ENCODE measurements at regions not wholly inside any gene's neighbourhood (a gene's known extent, or its start where the extent isn't known, plus 50 kb on each side); places are given as distances from the start of the nearest gene placed in this dataset.
"Not testable (repeated sequence)": the region's sequence is repeated elsewhere in the genome, so short reads cannot be mapped to it uniquely, and the experiment has no call there.

DNA sequence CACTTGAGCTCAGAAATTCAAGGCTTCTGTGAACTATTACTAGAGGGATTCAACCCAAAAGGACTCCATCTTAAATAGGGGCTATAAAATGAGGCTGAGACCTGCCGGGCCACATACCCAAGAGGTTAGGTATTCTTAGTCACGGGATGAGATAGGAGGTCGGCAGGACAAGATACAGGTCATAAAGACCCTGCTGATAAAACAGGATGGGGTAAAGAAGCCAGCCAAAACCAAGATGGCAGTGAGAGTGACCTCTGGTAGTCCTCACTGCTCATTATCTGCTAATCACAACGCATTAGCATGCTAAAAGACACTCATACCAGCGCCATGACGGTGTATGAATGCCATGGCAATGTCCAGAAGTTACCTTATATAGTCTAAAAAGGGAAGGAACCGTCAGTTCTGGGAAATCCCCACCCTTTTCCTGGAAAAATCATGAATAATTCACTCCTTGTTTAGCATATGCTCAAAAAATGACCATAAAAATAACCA lies 101.2 kb upstream of the TRIM24 start:
- TF ChIP-seq, protein P1, sequence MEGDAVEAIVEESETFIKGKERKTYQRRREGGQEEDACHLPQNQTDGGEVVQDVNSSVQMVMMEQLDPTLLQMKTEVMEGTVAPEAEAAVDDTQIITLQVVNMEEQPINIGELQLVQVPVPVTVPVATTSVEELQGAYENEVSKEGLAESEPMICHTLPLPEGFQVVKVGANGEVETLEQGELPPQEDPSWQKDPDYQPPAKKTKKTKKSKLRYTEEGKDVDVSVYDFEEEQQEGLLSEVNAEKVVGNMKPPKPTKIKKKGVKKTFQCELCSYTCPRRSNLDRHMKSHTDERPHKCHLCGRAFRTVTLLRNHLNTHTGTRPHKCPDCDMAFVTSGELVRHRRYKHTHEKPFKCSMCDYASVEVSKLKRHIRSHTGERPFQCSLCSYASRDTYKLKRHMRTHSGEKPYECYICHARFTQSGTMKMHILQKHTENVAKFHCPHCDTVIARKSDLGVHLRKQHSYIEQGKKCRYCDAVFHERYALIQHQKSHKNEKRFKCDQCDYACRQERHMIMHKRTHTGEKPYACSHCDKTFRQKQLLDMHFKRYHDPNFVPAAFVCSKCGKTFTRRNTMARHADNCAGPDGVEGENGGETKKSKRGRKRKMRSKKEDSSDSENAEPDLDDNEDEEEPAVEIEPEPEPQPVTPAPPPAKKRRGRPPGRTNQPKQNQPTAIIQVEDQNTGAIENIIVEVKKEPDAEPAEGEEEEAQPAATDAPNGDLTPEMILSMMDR (IDR thresholded peaks at IDR 0.05; ENCODE audit: control insufficient read depth, extremely low read depth, insufficient read depth): no peak
- DNase-seq (ENCODE audit: low read depth): no peak
- no peak overlapping the region for H3K4me3 ChIP-seq (ENCODE audit: low read depth, low read length)

DNA sequence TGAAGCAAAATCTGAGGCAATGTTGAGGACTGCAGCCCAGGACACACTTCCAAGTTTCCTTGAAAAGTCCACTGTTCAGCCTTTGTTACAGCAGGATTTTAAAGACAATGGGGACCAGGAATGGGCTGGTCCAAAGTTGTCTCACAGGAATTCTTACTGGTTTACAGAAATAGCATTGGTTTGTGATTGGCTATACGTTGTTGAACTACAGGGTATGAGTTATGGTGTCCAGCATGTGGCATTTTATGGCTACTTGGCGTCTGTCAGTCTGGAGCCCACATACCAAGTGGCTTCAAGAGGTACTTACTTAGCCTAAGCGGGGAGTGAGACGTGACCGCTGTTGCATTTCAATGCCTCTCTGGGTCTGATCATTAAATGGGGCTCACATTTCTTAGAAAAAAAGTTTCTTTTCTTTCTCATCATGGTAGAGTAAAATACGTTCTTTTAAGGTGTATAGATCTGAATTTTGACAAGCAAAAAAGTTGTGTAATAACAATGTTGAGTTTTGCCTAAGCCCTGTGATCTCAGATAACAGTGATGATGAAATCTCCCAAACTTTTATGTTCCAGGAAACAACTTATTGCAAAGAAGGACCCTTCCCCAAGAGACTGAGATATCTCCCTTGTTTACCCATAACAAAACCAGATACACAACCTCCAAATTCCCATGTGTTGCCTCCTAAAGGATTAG lies 100.0 kb upstream of the TRIM24 start:
- TF ChIP-seq, protein P1 (IDR thresholded peaks at IDR 0.05; ENCODE audit: control insufficient read depth, extremely low read depth, insufficient read depth): no peak
- no peak overlapping the region for H3K4me3 ChIP-seq (ENCODE audit: low read depth, low read length)
- DNase-seq (ENCODE audit: low read depth): no peak

DNA sequence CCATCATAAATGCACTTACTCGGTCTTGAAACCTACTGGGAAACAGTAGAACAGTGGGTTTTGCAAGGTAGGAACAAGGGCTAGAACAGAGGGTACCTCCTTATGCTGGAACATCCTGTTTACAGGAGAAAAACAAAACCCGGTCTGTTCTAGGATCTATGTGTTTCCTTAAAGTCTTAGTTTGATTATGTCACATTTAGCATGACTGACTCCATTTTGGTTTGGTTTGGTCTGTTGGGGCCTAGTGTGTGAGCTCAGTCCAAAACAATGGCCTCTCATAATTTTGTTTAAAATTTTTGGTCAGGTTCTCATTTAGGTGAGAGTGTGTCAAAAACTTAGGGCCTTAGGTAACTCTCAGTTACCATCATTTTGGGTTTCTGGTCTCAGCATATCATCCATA lies 96.3 kb upstream of the TRIM24 start:
- TF ChIP-seq, protein P1 (IDR thresholded peaks at IDR 0.05; ENCODE audit: control insufficient read depth, extremely low read depth, insufficient read depth): no peak
- H3K4me3 ChIP-seq (ENCODE audit: low read depth, low read length): no peak overlapping the region
- DNase-seq (ENCODE audit: low read depth): no peak

DNA sequence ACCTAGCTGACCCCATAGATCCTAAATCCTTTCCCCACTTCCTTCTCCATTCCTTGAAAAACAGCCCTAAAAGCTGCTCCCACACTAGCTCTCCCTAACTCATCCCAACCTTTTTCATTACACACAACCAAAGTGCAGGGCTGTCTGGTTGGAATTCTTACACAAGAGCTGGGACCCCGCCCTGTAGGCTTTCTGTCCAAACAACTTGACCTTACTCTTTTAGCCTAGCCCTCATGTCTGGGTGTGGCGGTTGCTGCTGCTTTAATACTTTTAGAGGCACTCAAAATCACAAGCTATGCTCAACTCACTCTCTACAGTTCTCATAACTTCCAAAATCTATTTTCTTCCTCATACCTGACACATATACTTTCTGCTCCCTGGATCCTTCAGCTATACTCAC lies 93.9 kb upstream of the TRIM24 start:
- not testable (repeated sequence) for H3K4me3 ChIP-seq (ENCODE audit: low read depth, low read length); DNase-seq (ENCODE audit: low read depth)

DNA sequence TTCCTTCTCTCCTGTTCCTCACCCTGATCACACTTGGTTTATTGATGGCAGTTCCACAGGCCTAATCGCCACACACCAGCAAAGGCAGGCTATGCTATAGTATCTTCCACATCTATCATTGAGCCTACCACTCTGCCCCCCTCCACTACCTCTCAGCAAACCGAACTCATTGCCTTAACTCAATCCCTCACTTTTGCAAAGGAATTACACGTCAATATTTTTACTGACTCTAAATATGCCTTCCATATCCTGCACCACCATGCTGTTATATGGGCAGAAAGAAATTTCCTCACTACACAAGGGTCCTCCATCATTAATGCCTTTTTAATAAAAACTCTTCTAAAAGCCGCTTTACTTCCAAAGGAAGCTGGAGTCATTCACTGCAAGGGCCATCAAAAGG lies 93.4 kb upstream of the TRIM24 start:
- not testable (repeated sequence) for H3K4me3 ChIP-seq (ENCODE audit: low read depth, low read length); DNase-seq (ENCODE audit: low read depth)

DNA sequence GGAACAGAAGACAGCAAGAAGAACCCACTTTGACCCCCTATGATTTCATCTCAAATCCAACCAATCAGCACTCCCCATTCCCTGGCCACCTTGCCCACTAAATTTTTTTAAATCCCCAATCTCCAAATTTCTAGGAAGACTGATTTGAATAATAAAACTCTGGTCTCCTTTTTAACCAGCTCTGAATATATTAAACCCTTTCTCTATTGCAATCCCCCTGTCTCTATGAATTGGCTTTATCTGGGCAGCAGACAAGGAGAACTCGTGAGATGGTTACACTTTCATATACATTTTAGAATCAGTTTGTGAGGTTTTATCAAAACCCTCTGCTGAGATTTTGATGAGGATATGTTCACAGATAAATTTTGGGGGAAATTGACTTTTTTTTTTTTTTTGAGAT lies 90.3 kb upstream of the TRIM24 start:
- DNase-seq (ENCODE audit: low read depth): no peak
- no peak overlapping the region for H3K4me3 ChIP-seq (ENCODE audit: low read depth, low read length)
- TF ChIP-seq, protein P1 (IDR thresholded peaks at IDR 0.05; ENCODE audit: control insufficient read depth, extremely low read depth, insufficient read depth): no peak

DNA sequence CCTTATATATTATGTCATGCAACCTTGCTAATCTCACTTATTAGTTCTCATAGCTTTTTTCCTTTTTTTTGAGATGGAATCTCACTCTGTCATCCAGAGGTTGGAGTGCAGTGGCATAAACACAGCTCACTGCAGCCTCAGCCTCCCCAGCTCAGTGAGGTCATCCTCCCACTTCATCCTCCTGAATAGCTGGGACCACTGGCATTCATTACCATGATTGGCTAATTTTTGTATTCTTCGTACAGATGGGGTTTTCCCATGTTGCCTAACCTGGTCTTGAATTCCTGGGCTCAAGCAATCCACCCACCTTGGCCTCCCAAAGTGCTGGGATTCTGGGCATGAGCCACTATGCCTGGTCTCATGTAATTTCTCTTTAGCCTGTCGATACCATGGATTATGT lies 89.1 kb upstream of the TRIM24 start:
- TF ChIP-seq, protein P1 (IDR thresholded peaks at IDR 0.05; ENCODE audit: control insufficient read depth, extremely low read depth, insufficient read depth): no peak
- H3K4me3 ChIP-seq (ENCODE audit: low read depth, low read length): no peak overlapping the region
- DNase-seq (ENCODE audit: low read depth): no peak

DNA sequence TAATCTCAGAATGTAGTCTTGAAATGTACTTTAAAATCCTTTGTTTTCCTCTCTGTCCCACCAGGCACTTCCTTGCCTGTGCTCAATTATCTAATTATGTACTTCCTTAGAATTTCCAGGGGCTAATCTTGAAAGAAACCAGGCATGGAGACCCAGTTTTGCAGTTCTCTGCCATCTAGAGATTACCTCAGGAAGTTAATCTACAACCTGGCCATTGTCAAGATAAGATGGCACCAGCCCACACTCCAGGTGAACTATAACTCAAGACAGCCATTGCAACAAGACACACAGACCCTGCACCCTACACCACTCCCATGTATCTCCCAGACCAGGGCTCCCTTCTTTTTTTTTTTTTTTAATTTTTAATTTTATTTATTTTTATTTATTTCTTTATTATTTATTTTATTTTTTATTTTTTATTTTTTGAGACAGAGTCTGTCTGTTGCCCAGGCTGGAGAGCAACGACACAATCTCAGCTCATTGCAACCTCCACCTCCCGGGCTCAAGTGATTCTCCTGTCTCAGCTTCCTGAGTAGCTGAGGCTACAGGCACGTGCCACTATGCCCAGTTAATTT lies 85.9 kb upstream of the TRIM24 start:
- no peak overlapping the region for H3K4me3 ChIP-seq (ENCODE audit: low read depth, low read length)
- TF ChIP-seq, protein P1 (IDR thresholded peaks at IDR 0.05; ENCODE audit: control insufficient read depth, extremely low read depth, insufficient read depth): no peak
- DNase-seq (ENCODE audit: low read depth): no peak

Measured in LNCaP clone FGC (cell line).